BLaER1 (cell line): ENCODE measurements at regions not wholly inside any gene's neighbourhood (a gene's known extent, or its start where the extent isn't known, plus 50 kb on each side); places are given as distances from the start of the nearest gene placed in this dataset.

ENCODE experiments used
- H3K27ac ChIP-seq: shearing (Covaris generic); formaldehyde crosslinking; 2 replicates; pipeline ENCODE4 v1.8.1; 2022
- H3K27me3 ChIP-seq: shearing (Covaris generic); formaldehyde crosslinking; 2 replicates; pipeline ENCODE4 v1.8.1; 2022
- H3K36me3 ChIP-seq: shearing (Covaris generic); formaldehyde crosslinking; 2 replicates; pipeline ENCODE4 v1.8.1; 2022
- H3K4me1 ChIP-seq: shearing (Covaris generic); formaldehyde crosslinking; 2 replicates; pipeline ENCODE4 v1.8.1; 2022
- H3K4me2 ChIP-seq: shearing (Covaris generic); formaldehyde crosslinking; 2 replicates; pipeline ENCODE4 v1.8.1; 2022
- H3K4me3 ChIP-seq: shearing (Covaris generic); formaldehyde crosslinking; 2 replicates; pipeline ENCODE4 v1.8.1; 2022
- H3K9ac ChIP-seq: shearing (Covaris generic); formaldehyde crosslinking; 2 replicates; pipeline ENCODE4 v1.8.1; 2022
- H3K9me3 ChIP-seq: shearing (Covaris generic); formaldehyde crosslinking; 2 replicates; pipeline ENCODE4 v1.8.1; 2022
- H4K20me1 ChIP-seq: shearing (Covaris generic); formaldehyde crosslinking; 2 replicates; pipeline ENCODE4 v1.8.1; 2022
- Cebpa-rat ChIP-seq: shearing (Covaris generic); IDR thresholded peaks from 2 replicates; pipeline ENCODE4 v1.8.1; 2022

GRCh38 chr2:144937910-144938709 lies 418.2 kb upstream of the ZEB2 start:
- Histone ChIP-seq H3K4me1 (peaks cover 15% of the 10 kb centered on the region; the same call in 1 of the 2 replicates), H4K20me1 (no peaks in the 10 kb centered on the region), H3K4me2 (no peak overlapping the region), H3K27ac (no peak overlapping the region), H3K9me3 (no peaks in the 10 kb centered on the region), H3K27me3 (no peaks in the 10 kb centered on the region), H3K4me3 (no peak overlapping the region), H3K36me3 (no peaks in the 10 kb centered on the region), H3K9ac (no peak overlapping the region)
- no peak for TF ChIP-seq Cebpa-rat

GRCh38 chr2:144937066-144937465 lies 417.1 kb upstream of the ZEB2 start:
- no peaks in the 10 kb centered on the region for H3K36me3 ChIP-seq
- no peaks in the 10 kb centered on the region for H3K9me3 ChIP-seq
- no peak overlapping the region for H3K27ac ChIP-seq
- H3K4me1 ChIP-seq: peaks cover 15% of the 10 kb centered on the region; the same call in 1 of the 2 replicates
- TF ChIP-seq Cebpa-rat: no peak
- H3K9ac ChIP-seq: no peak overlapping the region
- H3K4me3 ChIP-seq: no peak overlapping the region
- no peaks in the 10 kb centered on the region for H4K20me1 ChIP-seq
- no peak overlapping the region for H3K4me2 ChIP-seq
- H3K27me3 ChIP-seq: no peaks in the 10 kb centered on the region

GRCh38 chr2:144936442-144936841 lies 416.5 kb upstream of the ZEB2 start:
- H3K9me3 ChIP-seq: no peaks in the 10 kb centered on the region
- no peak overlapping the region for H3K4me2 ChIP-seq
- H3K27me3 ChIP-seq: no peaks in the 10 kb centered on the region
- H4K20me1 ChIP-seq: no peaks in the 10 kb centered on the region
- H3K9ac ChIP-seq: no peak overlapping the region
- TF ChIP-seq Cebpa-rat: no peak
- H3K27ac ChIP-seq: no peak overlapping the region
- H3K4me1 ChIP-seq: peaks cover 15% of the 10 kb centered on the region; the same call in 1 of the 2 replicates
- H3K4me3 ChIP-seq: no peak overlapping the region
- H3K36me3 ChIP-seq: no peaks in the 10 kb centered on the region

GRCh38 chr2:144935736-144936135 lies 415.8 kb upstream of the ZEB2 start:
- no peaks in the 10 kb centered on the region for H3K36me3 ChIP-seq
- H3K4me2 ChIP-seq: no peak overlapping the region
- no peaks in the 10 kb centered on the region for H3K9me3 ChIP-seq
- peaks cover 15% of the 10 kb centered on the region; the same call in 1 of the 2 replicates for H3K4me1 ChIP-seq
- H3K27ac ChIP-seq: no peak overlapping the region
- no peak overlapping the region for H3K4me3 ChIP-seq
- H3K27me3 ChIP-seq: no peaks in the 10 kb centered on the region
- no peak overlapping the region for H3K9ac ChIP-seq
- no peak for TF ChIP-seq Cebpa-rat
- H4K20me1 ChIP-seq: no peaks in the 10 kb centered on the region

- Histone ChIP-seq H3K4me3 (no peak overlapping the region), H3K27ac (no peak overlapping the region), H3K27me3 (no peaks in the 10 kb centered on the region), H3K36me3 (no peaks in the 10 kb centered on the region), H4K20me1 (no peaks in the 10 kb centered on the region), H3K4me2 (no peak overlapping the region), H3K4me1 (peaks cover 15% of the 10 kb centered on the region; the same call in 1 of the 2 replicates), H3K9me3 (no peaks in the 10 kb centered on the region), H3K9ac (no peak overlapping the region)
- TF ChIP-seq Cebpa-rat: no peak
Measured at GRCh38 chr2:144935191-144935590, 415.3 kb upstream of the ZEB2 start.

GRCh38 chr2:144931960-144932359 lies 412.0 kb upstream of the ZEB2 start:
- Histone ChIP-seq H3K4me3 (no peak overlapping the region), H3K27me3 (no peaks in the 10 kb centered on the region), H3K4me2 (no peak overlapping the region), H3K27ac (no peak overlapping the region), H4K20me1 (no peaks in the 10 kb centered on the region), H3K36me3 (no peaks in the 10 kb centered on the region), H3K4me1 (peaks cover 10% of the 10 kb centered on the region; the same call in 1 of the 2 replicates), H3K9ac (no peak overlapping the region), H3K9me3 (peaks cover 21% of the 10 kb centered on the region)
- no peak for TF ChIP-seq Cebpa-rat

GRCh38 chr2:144931480-144931879 lies 411.6 kb upstream of the ZEB2 start:
- H4K20me1 ChIP-seq: no peaks in the 10 kb centered on the region
- H3K4me2 ChIP-seq: no peak overlapping the region
- no peak overlapping the region for H3K9ac ChIP-seq
- no peaks in the 10 kb centered on the region for H3K36me3 ChIP-seq
- H3K4me1 ChIP-seq: peaks cover 8% of the 10 kb centered on the region; the same call in 1 of the 2 replicates
- TF ChIP-seq Cebpa-rat: no peak
- H3K9me3 ChIP-seq: peaks cover 21% of the 10 kb centered on the region
- H3K4me3 ChIP-seq: no peak overlapping the region
- H3K27ac ChIP-seq: no peak overlapping the region
- H3K27me3 ChIP-seq: no peaks in the 10 kb centered on the region

- Histone ChIP-seq H3K9me3 (peaks cover 43% of the 10 kb centered on the region), H3K9ac (no peak overlapping the region)
Measured at GRCh38 chr2:144927429-144927828, 407.5 kb upstream of the ZEB2 start.

GRCh38 chr2:144925886-144926285 lies 406.0 kb upstream of the ZEB2 start:
- TF ChIP-seq Cebpa-rat: no peak
- no peak overlapping the region for H3K4me2 ChIP-seq
- H3K27me3 ChIP-seq: no peaks in the 10 kb centered on the region
- H4K20me1 ChIP-seq: no peaks in the 10 kb centered on the region
- peaks cover 43% of the 10 kb centered on the region for H3K9me3 ChIP-seq
- peaks cover 16% of the 10 kb centered on the region for H3K4me1 ChIP-seq
- H3K4me3 ChIP-seq: no peak overlapping the region
- H3K36me3 ChIP-seq: no peaks in the 10 kb centered on the region
- H3K9ac ChIP-seq: no peak overlapping the region
- H3K27ac ChIP-seq: no peak overlapping the region

More at GRCh38 chr2:144927429-144927828, 407.5 kb upstream of the ZEB2 start:
- H3K27me3 ChIP-seq: no peaks in the 10 kb centered on the region
- H3K4me2 ChIP-seq: no peak overlapping the region
- H4K20me1 ChIP-seq: no peaks in the 10 kb centered on the region
- no peak overlapping the region for H3K27ac ChIP-seq
- no peaks in the 10 kb centered on the region for H3K36me3 ChIP-seq
- no peak for TF ChIP-seq Cebpa-rat
- H3K4me3 ChIP-seq: no peak overlapping the region
- H3K4me1 ChIP-seq: 0 out of 2 replicates have a peak, but pooled peaks cover 4% of the 10 kb centered on the region

- H3K4me1 ChIP-seq: peaks cover 20% of the 10 kb centered on the region
Measured at GRCh38 chr2:144924827-144925226, 404.9 kb upstream of the ZEB2 start.

More at GRCh38 chr2:144924827-144925226, 404.9 kb upstream of the ZEB2 start:
- Histone ChIP-seq H3K27me3 (no peaks in the 10 kb centered on the region), H3K4me2 (no peak overlapping the region), H3K9ac (no peak overlapping the region), H3K9me3 (peaks cover 42% of the 10 kb centered on the region), H3K27ac (no peak overlapping the region), H3K4me3 (no peak overlapping the region), H3K36me3 (no peaks in the 10 kb centered on the region), H4K20me1 (no peaks in the 10 kb centered on the region)
- no peak for TF ChIP-seq Cebpa-rat
